Keratinocyte (primary cell): ENCODE measurements at regions not wholly inside any gene's neighbourhood (a gene's known extent, or its start where the extent isn't known, plus 50 kb on each side); places are given as distances from the start of the nearest gene placed in this dataset.

ENCODE experiments used
- DNase-seq: peaks from one replicate; pipeline ENCODE4 v3.0.0-alpha.2; 2011; ENCODE audit warnings: low read depth, missing footprints, low spot score
- FAIRE-seq: peaks from 2 replicates; lab custom pipeline; 2011; peaks lifted over from hg19 to GRCh38; lab: Jason Lieb, UNC
- H2AFZ ChIP-seq: 2 replicates; pipeline ENCODE4 v1.6.0; 2012; ENCODE audit warnings: low read length, control low read depth, inconsistent platforms; ENCODE audit not compliant: control insufficient read depth
- H3K27ac ChIP-seq: 2 replicates; pipeline ENCODE4 v1.5.1; 2011; ENCODE audit warnings: low read length; ENCODE audit not compliant: control insufficient read depth, insufficient read depth
- H3K27me3 ChIP-seq: 3 replicates; pipeline ENCODE4 v1.6.0; 2011; ENCODE audit warnings: low read length; ENCODE audit not compliant: control insufficient read depth, insufficient read depth; ENCODE audit errors: extremely low read depth
- H3K36me3 ChIP-seq, 2 experiments: 2 replicates in 1 of 2; 3 replicates in 1 of 2; pipeline ENCODE4 v1.5.1; 2011; ENCODE audit warnings: low read length in 2 of 2, mild to moderate bottlenecking in 1 of 2; ENCODE audit not compliant: control insufficient read depth in 2 of 2, insufficient read depth in 2 of 2; ENCODE audit errors: extremely low read depth in 1 of 2
- H3K4me1 ChIP-seq: 3 replicates; pipeline ENCODE4 v1.5.1; 2011; ENCODE audit warnings: low read length; ENCODE audit not compliant: control insufficient read depth, insufficient read depth; ENCODE audit errors: extremely low read depth
- H3K4me2 ChIP-seq: 3 replicates; pipeline ENCODE4 v1.6.0; 2011; ENCODE audit warnings: low read depth, low read length; ENCODE audit not compliant: control insufficient read depth, insufficient read depth; ENCODE audit errors: extremely low read depth
- H3K4me3 ChIP-seq, 3 experiments: fragments of 200-600 bp in 1 of 3; sonication (generic) in 1 of 3; 2 replicates in 2 of 3; 3 replicates in 1 of 3; pipeline ENCODE4 v1.5.1; 2011 to 2016; ENCODE audit warnings: low read length in 3 of 3, mild to moderate bottlenecking in 3 of 3, control low read depth in 2 of 3, inconsistent platforms in 1 of 3, low read depth in 1 of 3, mixed read lengths in 1 of 3, mixed run types in 1 of 3, moderate library complexity in 1 of 3; ENCODE audit not compliant: control insufficient read depth in 2 of 3, insufficient read depth in 2 of 3; ENCODE audit errors: extremely low read depth in 1 of 3
- H3K79me2 ChIP-seq: 2 replicates; pipeline ENCODE4 v1.6.0; 2012; ENCODE audit warnings: low read length; ENCODE audit not compliant: control insufficient read depth, insufficient read depth
- H3K9ac ChIP-seq: 3 replicates; pipeline ENCODE4 v1.6.0; 2011; ENCODE audit warnings: low read length; ENCODE audit not compliant: control insufficient read depth, insufficient read depth; ENCODE audit errors: extremely low read depth
- H3K9me1 ChIP-seq: 3 replicates; pipeline ENCODE4 v1.6.0; 2011; ENCODE audit warnings: low read length; ENCODE audit not compliant: control insufficient read depth, insufficient read depth; ENCODE audit errors: extremely low read depth
- H3K9me3 ChIP-seq: 2 replicates; pipeline ENCODE4 v1.5.1; 2012; ENCODE audit warnings: low read depth, low read length; ENCODE audit not compliant: control insufficient read depth
- H4K20me1 ChIP-seq: 3 replicates; pipeline ENCODE4 v1.6.0; 2011; ENCODE audit warnings: low read length; ENCODE audit not compliant: control insufficient read depth, insufficient read depth; ENCODE audit errors: extremely low read depth
- EZH2 ChIP-seq: IDR thresholded peaks from one replicate; pipeline ENCODE4 v1.6.1; 2012; ENCODE audit warnings: inconsistent platforms, mild to moderate bottlenecking, low read length, moderate library complexity
- dilution Hi-C: fragments of 300-500 bp; cut with MboI; formaldehyde crosslinking; loops from one replicate; pipeline ENCODE4 v1.7.0; 2020; ENCODE audit warnings: low sequenced_read_pairs; ENCODE audit not compliant: extremely low pct_ligation_motif_present
- TF ChIP-seq, protein P1 (sequence below), 3 experiments: IDR thresholded peaks in 1 of 3; conservative IDR thresholded peaks in 1 of 3; optimal IDR thresholded peaks in 1 of 3; 2 replicates in 2 of 3; 3 replicates in 1 of 3; pipeline versions ENCODE3 to v1.5.1; 2011; ENCODE audit warnings: low read length in 3 of 3, mild to moderate bottlenecking in 3 of 3, moderate library complexity in 2 of 3, control low read depth in 1 of 3, inconsistent platforms in 1 of 3; ENCODE audit not compliant: insufficient read depth in 2 of 3; ENCODE audit errors: extremely low read depth in 1 of 3

DNA sequence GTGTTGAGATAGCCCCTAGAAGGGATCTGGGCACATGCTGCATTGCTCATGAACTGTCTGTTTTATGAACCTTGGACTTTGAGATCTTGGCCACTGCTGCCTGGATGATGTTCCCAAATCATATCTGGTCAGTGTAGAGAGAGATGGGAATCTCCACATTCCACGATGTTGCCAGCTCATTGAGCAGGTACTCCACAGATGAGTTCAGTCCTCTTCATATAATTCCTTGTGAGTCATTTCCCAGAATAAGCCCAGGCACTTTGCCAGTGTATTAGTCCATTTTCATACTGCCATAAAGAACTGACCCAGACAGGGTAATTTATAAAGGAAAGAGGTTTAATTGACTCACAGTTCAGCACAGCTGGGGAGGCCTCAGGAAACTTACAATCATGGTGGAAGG, 254.0 kb upstream of the RUNX1 start:
- H3K27me3 ChIP-seq = no peaks in the 10 kb centered on the region
- peak overlapping the region; percentile 3 for H3K4me2 ChIP-seq
- H3K27ac ChIP-seq = peak overlapping the region; percentile 33
- no peaks in the 10 kb centered on the region for H4K20me1 ChIP-seq
- H3K4me3 ChIP-seq = no peak overlapping the region
- no peaks in the 10 kb centered on the region for H3K36me3 ChIP-seq
- no peak for TF ChIP-seq EZH2
- TF ChIP-seq, protein P1, sequence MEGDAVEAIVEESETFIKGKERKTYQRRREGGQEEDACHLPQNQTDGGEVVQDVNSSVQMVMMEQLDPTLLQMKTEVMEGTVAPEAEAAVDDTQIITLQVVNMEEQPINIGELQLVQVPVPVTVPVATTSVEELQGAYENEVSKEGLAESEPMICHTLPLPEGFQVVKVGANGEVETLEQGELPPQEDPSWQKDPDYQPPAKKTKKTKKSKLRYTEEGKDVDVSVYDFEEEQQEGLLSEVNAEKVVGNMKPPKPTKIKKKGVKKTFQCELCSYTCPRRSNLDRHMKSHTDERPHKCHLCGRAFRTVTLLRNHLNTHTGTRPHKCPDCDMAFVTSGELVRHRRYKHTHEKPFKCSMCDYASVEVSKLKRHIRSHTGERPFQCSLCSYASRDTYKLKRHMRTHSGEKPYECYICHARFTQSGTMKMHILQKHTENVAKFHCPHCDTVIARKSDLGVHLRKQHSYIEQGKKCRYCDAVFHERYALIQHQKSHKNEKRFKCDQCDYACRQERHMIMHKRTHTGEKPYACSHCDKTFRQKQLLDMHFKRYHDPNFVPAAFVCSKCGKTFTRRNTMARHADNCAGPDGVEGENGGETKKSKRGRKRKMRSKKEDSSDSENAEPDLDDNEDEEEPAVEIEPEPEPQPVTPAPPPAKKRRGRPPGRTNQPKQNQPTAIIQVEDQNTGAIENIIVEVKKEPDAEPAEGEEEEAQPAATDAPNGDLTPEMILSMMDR (optimal IDR thresholded peaks at IDR 0.05 in 1 of 3, IDR thresholded peaks at IDR 0.05 in 1 of 3, conservative IDR thresholded peaks at IDR 0.05 in 1 of 3; ENCODE audit: extremely low read depth in 1 of 3, insufficient read depth in 2 of 3, low read length in 3 of 3) = no peak
- no peak overlapping the region for H3K9ac ChIP-seq
- peaks cover 4% of the 10 kb centered on the region for H3K4me1 ChIP-seq
- H3K9me3 ChIP-seq = peaks cover 5% of the 10 kb centered on the region
- FAIRE-seq (peak; percentile 97), DNase-seq (peak; percentile 76)
- H2AFZ ChIP-seq = no peak overlapping the region
- no peaks in the 10 kb centered on the region for H3K9me1 ChIP-seq
- no peaks in the 10 kb centered on the region for H3K79me2 ChIP-seq
- dilution Hi-C loops = no loop called here

DNA sequence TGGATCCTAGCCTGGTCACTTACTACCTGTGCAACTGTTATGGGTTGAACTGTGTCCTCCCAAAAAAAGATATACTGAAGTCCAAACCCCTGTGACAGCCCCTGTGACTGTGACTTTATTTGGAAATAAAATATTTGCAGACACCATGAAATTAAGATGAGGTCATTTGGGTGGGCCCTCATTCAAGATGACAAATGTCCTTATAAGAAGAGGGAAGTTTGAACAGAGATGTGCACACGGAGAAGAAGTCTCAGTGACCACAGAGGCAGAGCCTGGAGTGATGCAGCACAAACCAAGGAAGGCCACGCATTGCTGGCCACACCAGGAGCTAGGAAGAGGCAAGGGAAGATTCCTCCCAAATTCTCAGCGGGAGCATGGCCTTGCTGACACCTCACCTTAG, 249.7 kb upstream of the RUNX1 start:
- dilution Hi-C loops = no loop called here
- Histone ChIP-seq H3K79me2 (no peaks in the 10 kb centered on the region), H2AFZ (no peak overlapping the region), H3K9me3 (peaks cover 3% of the 10 kb centered on the region), H3K36me3 (no peaks in the 10 kb centered on the region), H3K4me3 (no peak overlapping the region), H3K9ac (no peak overlapping the region), H4K20me1 (no peaks in the 10 kb centered on the region), H3K4me2 (no peak overlapping the region), H3K4me1 (peaks cover 21% of the 10 kb centered on the region), H3K27ac (no peak overlapping the region), H3K9me1 (no peaks in the 10 kb centered on the region), H3K27me3 (no peaks in the 10 kb centered on the region)
- TF ChIP-seq EZH2 = no peak
- TF ChIP-seq, protein P1 (optimal IDR thresholded peaks at IDR 0.05 in 1 of 3, IDR thresholded peaks at IDR 0.05 in 1 of 3, conservative IDR thresholded peaks at IDR 0.05 in 1 of 3; ENCODE audit: extremely low read depth in 1 of 3, insufficient read depth in 2 of 3, low read length in 3 of 3) = no peak
- FAIRE-seq (no peak), DNase-seq (no peak)
